Lower leg skin (tissue), 3 donors: ENCODE measurements at regions not wholly inside any gene's neighbourhood (a gene's known extent, or its start where the extent isn't known, plus 50 kb on each side); places are given as distances from the start of the nearest gene placed in this dataset.

Source experiments
- POLR2A ChIP-seq, 2 donors: fragments of 450-650 bp; IDR thresholded peaks; one replicate each; pipeline ENCODE4 v1.6.1; 2016 to 2017; ENCODE audit warnings: antibody characterized with exemption in 2 of 2, mild to moderate bottlenecking in 1 of 2, moderate library complexity in 1 of 2
- TF ChIP-seq, protein P1 (sequence below), 3 donors: fragments of 450-650 bp; IDR thresholded peaks; one replicate each; pipeline ENCODE4 v1.5.1; 2016; ENCODE audit warnings: antibody characterized with exemption in 3 of 3, mild to moderate bottlenecking in 3 of 3, moderate library complexity in 2 of 3

DNA sequence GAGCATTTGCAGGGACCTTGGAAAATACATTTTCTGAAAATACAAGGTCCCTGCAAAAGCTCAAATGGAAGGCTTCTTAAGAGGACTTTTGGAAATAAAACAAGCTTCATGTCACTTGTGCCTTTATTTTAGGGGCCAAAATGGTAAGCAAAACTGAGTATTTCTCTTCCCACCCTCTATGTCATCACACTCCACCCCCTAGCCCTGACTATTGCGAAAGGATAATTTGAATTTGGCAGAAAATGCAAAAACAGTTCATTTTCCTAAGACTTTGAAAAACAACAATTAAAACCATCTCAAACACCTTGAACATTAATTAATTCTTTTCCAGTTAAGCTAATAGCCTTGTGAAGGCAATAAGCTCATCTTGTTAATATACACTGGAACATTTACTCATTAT is 201.7 kb downstream of the TM2D1 start:
- no peak for TF ChIP-seq POLR2A (IDR thresholded peaks at IDR 0.05)
- TF ChIP-seq, protein P1, sequence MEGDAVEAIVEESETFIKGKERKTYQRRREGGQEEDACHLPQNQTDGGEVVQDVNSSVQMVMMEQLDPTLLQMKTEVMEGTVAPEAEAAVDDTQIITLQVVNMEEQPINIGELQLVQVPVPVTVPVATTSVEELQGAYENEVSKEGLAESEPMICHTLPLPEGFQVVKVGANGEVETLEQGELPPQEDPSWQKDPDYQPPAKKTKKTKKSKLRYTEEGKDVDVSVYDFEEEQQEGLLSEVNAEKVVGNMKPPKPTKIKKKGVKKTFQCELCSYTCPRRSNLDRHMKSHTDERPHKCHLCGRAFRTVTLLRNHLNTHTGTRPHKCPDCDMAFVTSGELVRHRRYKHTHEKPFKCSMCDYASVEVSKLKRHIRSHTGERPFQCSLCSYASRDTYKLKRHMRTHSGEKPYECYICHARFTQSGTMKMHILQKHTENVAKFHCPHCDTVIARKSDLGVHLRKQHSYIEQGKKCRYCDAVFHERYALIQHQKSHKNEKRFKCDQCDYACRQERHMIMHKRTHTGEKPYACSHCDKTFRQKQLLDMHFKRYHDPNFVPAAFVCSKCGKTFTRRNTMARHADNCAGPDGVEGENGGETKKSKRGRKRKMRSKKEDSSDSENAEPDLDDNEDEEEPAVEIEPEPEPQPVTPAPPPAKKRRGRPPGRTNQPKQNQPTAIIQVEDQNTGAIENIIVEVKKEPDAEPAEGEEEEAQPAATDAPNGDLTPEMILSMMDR (IDR thresholded peaks at IDR 0.05), result no peak
